Sigmoid colon (tissue), 3 donors: ENCODE measurements at regions not wholly inside any gene's neighbourhood (a gene's known extent, or its start where the extent isn't known, plus 50 kb on each side); places are given as distances from the start of the nearest gene placed in this dataset.

Experiments
- POLR2A ChIP-seq, 2 donors: fragments of 450-650 bp; IDR thresholded peaks; one replicate each; pipeline ENCODE4 v1.6.1; 2016; ENCODE audit warnings: antibody characterized with exemption in 2 of 2, mild to moderate bottlenecking in 2 of 2, moderate library complexity in 2 of 2
- TF ChIP-seq, protein P1 (sequence below), 4 experiments: fragments of 450-650 bp in 3 of 4; fragments of 200-600 bp in 1 of 4; IDR thresholded peaks; one replicate each; pipeline ENCODE4 v1.5.1; 2016 to 2019; ENCODE audit warnings: antibody characterized with exemption in 4 of 4, mild to moderate bottlenecking in 3 of 4, moderate library complexity in 2 of 4

- TF ChIP-seq, protein P1, sequence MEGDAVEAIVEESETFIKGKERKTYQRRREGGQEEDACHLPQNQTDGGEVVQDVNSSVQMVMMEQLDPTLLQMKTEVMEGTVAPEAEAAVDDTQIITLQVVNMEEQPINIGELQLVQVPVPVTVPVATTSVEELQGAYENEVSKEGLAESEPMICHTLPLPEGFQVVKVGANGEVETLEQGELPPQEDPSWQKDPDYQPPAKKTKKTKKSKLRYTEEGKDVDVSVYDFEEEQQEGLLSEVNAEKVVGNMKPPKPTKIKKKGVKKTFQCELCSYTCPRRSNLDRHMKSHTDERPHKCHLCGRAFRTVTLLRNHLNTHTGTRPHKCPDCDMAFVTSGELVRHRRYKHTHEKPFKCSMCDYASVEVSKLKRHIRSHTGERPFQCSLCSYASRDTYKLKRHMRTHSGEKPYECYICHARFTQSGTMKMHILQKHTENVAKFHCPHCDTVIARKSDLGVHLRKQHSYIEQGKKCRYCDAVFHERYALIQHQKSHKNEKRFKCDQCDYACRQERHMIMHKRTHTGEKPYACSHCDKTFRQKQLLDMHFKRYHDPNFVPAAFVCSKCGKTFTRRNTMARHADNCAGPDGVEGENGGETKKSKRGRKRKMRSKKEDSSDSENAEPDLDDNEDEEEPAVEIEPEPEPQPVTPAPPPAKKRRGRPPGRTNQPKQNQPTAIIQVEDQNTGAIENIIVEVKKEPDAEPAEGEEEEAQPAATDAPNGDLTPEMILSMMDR (IDR thresholded peaks at IDR 0.05): no peak
- TF ChIP-seq POLR2A (IDR thresholded peaks at IDR 0.05): no peak
Measured at GRCh38 chr2:150817422-150817821, 330.0 kb upstream of the RND3 start.
